ENCODE measurements at regions not wholly inside any gene's neighbourhood (a gene's known extent, or its start where the extent isn't known, plus 50 kb on each side); places are given as distances from the start of the nearest gene placed in this dataset.

DNA sequence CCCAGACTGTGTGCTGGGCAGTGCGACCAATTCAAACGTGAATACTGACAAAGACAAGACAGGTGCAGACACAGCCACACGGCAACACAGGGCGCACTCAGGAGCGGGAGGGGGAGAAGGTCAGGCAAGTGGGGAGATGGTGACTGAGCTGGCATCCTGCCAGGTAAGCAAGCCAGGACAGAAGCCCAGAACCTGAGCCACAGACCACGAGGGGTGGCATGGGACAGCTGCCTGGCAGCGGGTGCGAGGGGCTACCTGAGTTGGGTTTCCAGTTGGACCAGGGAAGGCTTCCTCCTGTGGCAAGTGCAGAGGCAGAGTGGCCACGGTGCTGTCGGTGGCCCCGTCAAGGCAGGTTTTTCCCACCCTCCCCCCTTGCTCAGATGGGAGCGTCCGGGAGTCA lies 215.2 kb upstream of the ARID1B start:
- no peak overlapping the region for H3K4me3 Mint-ChIP-seq
- DNase-seq: no peak
- peaks cover 6% of the 10 kb centered on the region for H3K4me1 Mint-ChIP-seq (ENCODE audit: low read depth)
- no peak overlapping the region for H3K27ac Mint-ChIP-seq
- H3K9me3 Mint-ChIP-seq: peaks cover 3% of the 10 kb centered on the region
- H3K36me3 Mint-ChIP-seq (ENCODE audit: low read depth): no peaks in the 10 kb centered on the region
- H3K27me3 Mint-ChIP-seq: peaks cover 3% of the 10 kb centered on the region

DNA sequence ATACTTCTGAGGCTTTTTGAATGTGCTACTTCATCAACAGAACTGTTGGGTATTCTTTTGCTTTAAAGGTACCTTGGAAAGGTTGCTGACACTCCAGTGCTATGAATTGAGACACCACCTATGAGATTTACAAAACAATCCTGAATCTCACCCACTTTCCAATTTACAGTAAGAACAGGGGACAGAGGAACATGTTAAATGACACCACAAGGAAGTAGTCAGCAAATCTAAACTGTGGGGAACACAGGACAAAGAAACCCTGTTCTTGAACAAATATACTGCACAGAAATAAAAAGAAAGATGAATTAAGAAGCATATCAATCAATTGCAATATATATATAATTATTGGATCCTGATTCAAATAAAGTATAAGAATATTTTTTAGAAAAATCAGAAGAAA lies 216.7 kb upstream of the ARID1B start:
- Mint-ChIP-seq H3K4me3 (no peak overlapping the region), H3K27me3 (peaks cover 3% of the 10 kb centered on the region), H3K9me3 (peaks cover 3% of the 10 kb centered on the region), H3K4me1 (ENCODE audit: low read depth) (peaks cover 8% of the 10 kb centered on the region), H3K36me3 (ENCODE audit: low read depth) (no peaks in the 10 kb centered on the region), H3K27ac (no peak overlapping the region)
- DNase-seq: no peak

DNA sequence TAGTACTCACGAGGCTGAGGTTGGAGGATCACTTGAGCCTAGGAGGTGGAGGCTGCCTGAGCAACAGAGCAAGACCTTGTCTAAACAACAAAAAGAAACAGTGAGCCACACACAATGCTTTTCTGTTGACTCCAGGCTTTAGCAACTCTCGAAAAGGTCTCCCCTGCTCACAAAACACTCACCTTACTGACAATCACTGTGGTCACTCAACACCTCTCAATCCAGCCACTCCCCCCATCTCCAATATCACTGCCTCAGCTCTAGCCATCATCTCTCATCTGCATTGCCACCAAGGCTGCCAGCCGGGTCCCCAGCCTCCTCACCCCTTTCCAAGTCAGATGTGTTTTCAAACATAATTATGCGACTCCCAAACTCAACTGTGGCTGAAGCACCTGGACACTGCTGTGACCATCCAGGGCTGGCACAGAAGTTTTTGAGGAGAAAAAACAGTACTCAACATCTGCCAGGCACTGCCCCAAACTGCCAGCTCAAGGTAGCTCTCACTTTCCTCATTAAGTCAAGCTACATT lies 218.0 kb upstream of the ARID1B start:
- Mint-ChIP-seq H3K9me3 (peaks cover 3% of the 10 kb centered on the region), H3K4me1 (ENCODE audit: low read depth) (peaks cover 6% of the 10 kb centered on the region), H3K4me3 (no peak overlapping the region), H3K27ac (no peak overlapping the region), H3K27me3 (peaks cover 2% of the 10 kb centered on the region), H3K36me3 (ENCODE audit: low read depth) (no peaks in the 10 kb centered on the region)
- DNase-seq: no peak

DNA sequence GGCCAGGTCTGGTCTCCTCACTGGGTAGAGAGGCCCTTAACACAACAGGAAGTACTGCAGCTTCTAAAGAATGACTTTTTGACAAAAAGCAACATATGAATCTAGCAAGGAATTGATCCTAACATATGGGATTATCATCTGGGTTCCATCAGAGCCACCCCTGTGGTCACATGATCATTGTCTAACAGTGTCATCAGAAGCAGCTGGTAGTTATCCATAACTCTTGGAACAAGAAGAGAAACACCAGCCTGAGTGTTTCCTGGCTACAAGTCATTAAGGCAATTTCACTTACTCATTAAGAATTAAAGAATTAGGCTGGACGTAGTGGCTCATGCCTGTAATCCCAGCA lies 219.3 kb upstream of the ARID1B start:
- peaks cover 4% of the 10 kb centered on the region for H3K4me1 Mint-ChIP-seq (ENCODE audit: low read depth)
- H3K27me3 Mint-ChIP-seq: peaks cover 2% of the 10 kb centered on the region
- H3K36me3 Mint-ChIP-seq (ENCODE audit: low read depth): no peaks in the 10 kb centered on the region
- no peak overlapping the region for H3K4me3 Mint-ChIP-seq
- H3K27ac Mint-ChIP-seq: no peak overlapping the region
- H3K9me3 Mint-ChIP-seq: peaks cover 3% of the 10 kb centered on the region
- DNase-seq: no peak

DNA sequence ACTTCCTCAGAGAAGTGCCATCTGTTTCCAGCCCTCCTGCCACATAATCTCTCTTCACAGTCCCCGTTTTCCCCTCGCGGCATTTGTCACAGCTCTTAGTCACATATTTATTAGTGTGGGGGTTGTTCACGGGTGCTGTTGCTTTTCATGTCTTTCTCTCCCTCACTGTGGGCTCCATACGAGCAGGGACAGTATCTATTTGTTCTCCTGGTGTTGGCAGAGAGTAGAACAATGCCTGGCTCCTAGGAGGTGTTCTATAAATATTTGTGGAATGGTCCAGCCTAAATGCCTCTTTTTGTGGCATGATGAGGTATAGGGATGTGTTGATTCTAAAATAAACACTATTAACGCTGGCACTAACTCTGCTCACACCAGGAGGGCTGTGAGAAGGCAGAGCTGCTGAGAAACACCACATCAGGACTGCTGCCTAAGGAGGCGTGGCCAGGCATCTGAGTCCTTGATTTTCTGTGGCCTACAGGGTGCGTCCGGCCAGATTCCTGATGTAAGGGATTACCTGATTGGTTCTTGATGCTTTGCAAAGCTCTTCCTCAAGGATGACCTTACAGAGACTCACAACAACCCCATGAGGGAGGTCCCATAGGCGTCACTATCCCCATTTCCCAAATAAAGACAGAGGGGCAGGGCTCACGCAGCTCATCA lies 219.8 kb upstream of the ARID1B start:
- DNase-seq: no peak
- H3K4me1 Mint-ChIP-seq (ENCODE audit: low read depth): peaks cover 4% of the 10 kb centered on the region
- no peaks in the 10 kb centered on the region for H3K36me3 Mint-ChIP-seq (ENCODE audit: low read depth)
- H3K4me3 Mint-ChIP-seq: no peak overlapping the region
- peaks cover 3% of the 10 kb centered on the region for H3K9me3 Mint-ChIP-seq
- peaks cover 2% of the 10 kb centered on the region for H3K27me3 Mint-ChIP-seq
- H3K27ac Mint-ChIP-seq: no peak overlapping the region

DNA sequence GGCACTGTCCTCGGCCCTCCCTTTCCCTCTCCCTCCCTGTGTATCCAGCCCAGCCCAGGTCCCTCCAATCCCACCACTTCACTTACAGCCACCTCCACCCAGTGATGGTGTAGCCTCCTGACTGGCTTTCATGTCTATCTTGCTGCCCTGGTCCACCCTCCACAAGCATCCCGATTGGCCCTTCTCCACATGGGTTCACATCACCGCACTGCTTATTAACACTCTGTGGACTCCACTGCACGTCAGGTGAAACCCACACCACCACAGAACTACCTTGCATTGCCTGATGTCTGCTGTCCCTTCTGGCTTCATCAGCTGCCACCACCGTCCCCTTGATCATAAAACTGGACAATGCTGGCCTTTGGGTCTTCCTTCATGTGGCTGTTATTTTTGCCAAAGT lies 220.4 kb upstream of the ARID1B start:
- DNase-seq: no peak
- H3K4me3 Mint-ChIP-seq: no peak overlapping the region
- H3K9me3 Mint-ChIP-seq: peaks cover 3% of the 10 kb centered on the region
- H3K27me3 Mint-ChIP-seq: peaks cover 2% of the 10 kb centered on the region
- H3K4me1 Mint-ChIP-seq (ENCODE audit: low read depth): peaks cover 4% of the 10 kb centered on the region
- no peak overlapping the region for H3K27ac Mint-ChIP-seq
- H3K36me3 Mint-ChIP-seq (ENCODE audit: low read depth): no peaks in the 10 kb centered on the region

DNA sequence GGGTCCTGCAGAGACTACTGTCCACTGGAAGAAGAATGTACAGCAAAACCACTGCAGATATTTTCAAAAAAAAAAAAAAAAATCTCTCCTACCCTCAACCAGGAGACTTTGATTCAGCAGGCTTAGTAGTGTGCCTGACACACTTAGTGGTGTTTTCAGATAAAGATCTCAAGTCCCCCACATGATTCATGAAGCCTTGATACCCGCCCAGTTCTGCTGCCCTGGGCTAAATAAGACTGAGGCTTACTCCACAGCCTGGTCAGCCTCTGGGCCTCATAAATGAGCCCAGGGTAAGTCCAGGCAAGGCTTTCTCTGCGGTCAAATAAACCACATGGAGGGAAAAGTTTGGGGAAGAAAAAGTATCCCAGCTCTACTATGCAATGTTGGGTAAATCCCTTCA lies 222.1 kb upstream of the ARID1B start:
- Mint-ChIP-seq H3K27ac (no peak overlapping the region), H3K36me3 (ENCODE audit: low read depth) (no peaks in the 10 kb centered on the region), H3K4me3 (no peak overlapping the region), H3K27me3 (peaks cover 2% of the 10 kb centered on the region), H3K9me3 (no peaks in the 10 kb centered on the region), H3K4me1 (ENCODE audit: low read depth) (peaks cover 4% of the 10 kb centered on the region)
- DNase-seq: no peak

DNA sequence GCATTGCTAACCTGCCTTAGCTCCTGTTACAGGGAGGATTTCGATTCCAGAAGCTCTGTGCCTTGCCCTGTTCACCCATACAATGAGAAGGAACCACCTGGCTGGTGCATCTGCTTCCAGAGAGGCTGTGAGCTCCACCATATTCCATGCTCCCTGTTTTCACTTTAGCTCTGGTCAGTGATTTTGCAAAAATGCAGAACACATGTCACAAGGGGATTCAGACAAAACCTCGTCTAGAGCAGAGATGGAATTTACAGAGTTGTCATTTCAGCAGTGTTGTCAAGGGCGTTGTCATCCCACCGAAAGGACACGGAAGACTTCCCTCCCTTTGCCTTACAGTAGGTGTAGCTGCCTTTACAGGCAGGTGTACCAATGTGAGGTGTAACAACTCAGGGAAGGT lies 223.0 kb upstream of the ARID1B start:
- Mint-ChIP-seq H3K9me3 (no peaks in the 10 kb centered on the region), H3K27me3 (peaks cover 2% of the 10 kb centered on the region), H3K4me3 (no peak overlapping the region), H3K27ac (no peak overlapping the region), H3K4me1 (ENCODE audit: low read depth) (peaks cover 4% of the 10 kb centered on the region), H3K36me3 (ENCODE audit: low read depth) (no peaks in the 10 kb centered on the region)
- no peak for DNase-seq

DNA sequence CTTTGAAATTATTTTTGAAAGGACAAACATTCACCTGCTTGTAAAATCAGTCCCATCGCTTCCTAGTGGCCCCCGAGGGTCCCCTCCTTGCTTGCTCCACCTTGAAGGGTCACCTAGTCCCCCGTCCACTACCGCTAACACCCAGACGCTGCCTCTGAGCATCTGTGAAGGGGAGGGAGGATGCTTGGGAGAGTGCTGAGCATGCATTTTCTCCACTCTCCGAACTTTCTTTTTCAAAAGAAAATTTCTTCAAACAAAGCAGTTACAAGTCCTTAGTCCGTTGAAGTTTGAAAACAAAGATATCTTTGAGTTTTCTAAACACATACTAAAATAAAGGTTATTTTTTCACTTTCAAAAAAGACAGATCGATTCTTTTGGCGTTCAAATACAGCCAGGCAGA lies 224.3 kb upstream of the ARID1B start:
- no peaks in the 10 kb centered on the region for H3K9me3 Mint-ChIP-seq

DNA sequence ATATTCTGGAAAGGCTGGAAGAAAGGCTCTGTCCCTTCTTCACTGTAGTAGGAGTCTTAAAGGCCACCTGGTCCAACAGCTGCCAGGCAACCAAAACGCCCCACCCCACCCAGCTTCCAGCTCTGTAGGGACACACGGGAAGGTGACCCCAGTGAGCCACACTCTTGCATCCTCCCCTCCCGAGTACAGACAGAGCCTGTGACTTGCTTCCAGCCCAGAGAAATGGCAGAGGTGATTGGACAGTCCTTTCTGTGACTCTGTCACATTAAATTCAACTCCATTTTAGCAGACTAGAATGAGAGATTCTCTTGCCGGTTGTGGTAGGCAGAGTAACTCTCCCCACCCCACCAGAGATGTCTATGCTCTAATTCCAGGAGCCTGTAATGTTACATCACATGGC lies 226.2 kb upstream of the ARID1B start:
- no peaks in the 10 kb centered on the region for H3K27me3 Mint-ChIP-seq
- H3K4me3 Mint-ChIP-seq: no peak overlapping the region
- H3K27ac Mint-ChIP-seq: no peak overlapping the region

More for the DNA sequence above, 224.3 kb upstream of the ARID1B start:
- Mint-ChIP-seq H3K4me1 (ENCODE audit: low read depth) (peaks cover 4% of the 10 kb centered on the region), H3K4me3 (no peak overlapping the region), H3K27ac (no peak overlapping the region), H3K36me3 (ENCODE audit: low read depth) (no peaks in the 10 kb centered on the region), H3K27me3 (peaks cover 2% of the 10 kb centered on the region)
- DNase-seq: no peak

DNA sequence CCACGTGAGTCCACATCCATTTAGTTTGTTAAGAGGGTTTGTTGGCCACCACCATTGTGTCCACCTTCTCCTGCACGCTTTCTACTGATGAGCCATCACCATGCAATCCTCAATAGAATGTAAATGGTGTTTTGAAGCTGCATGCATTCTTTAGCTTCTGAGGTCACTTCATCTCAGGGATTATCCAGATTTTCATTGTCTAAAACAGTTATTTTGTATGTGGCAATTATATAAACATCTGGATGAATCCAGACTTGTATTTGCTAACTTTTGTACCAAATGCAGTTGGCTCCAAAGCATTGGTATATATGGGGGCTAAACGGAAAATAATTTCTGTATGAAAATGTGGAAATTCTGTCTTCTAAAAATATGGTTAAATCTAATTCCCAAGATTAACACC lies 231.2 kb upstream of the ARID1B start:
- no peaks in the 10 kb centered on the region for H3K36me3 Mint-ChIP-seq (ENCODE audit: low read depth)
- H3K27ac Mint-ChIP-seq: no peak overlapping the region
- H3K27me3 Mint-ChIP-seq: no peaks in the 10 kb centered on the region
- H3K9me3 Mint-ChIP-seq: no peaks in the 10 kb centered on the region
- no peaks in the 10 kb centered on the region for H3K4me1 Mint-ChIP-seq (ENCODE audit: low read depth)
- no peak for DNase-seq
- no peak overlapping the region for H3K4me3 Mint-ChIP-seq

More for the DNA sequence above, 226.2 kb upstream of the ARID1B start:
- Mint-ChIP-seq H3K4me1 (ENCODE audit: low read depth) (peaks cover 4% of the 10 kb centered on the region), H3K9me3 (no peaks in the 10 kb centered on the region), H3K36me3 (ENCODE audit: low read depth) (no peaks in the 10 kb centered on the region)
- no peak for DNase-seq

DNA sequence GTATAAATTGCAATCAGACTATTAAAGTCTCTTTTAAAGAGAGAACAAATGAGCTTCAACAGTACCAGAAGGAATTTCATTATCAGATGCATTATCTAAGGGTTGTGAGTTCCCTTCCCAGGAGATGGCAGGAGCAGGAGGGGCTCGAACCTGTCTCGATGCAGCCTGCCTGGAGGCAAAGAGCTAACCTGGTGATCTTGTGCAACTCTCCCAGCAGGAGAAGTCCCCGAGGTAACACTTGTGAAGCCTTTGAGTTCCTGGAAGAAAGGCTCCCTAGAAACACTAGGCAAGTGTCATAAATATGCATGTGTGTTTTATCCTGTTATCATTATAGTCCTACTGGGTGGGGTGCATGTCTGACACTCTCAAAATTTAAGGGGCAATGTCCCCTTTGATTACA lies 232.2 kb upstream of the ARID1B start:
- Mint-ChIP-seq H3K4me1 (ENCODE audit: low read depth) (no peaks in the 10 kb centered on the region), H3K36me3 (ENCODE audit: low read depth) (no peaks in the 10 kb centered on the region), H3K4me3 (no peak overlapping the region), H3K9me3 (no peaks in the 10 kb centered on the region), H3K27ac (no peak overlapping the region), H3K27me3 (no peaks in the 10 kb centered on the region)
- DNase-seq: no peak

DNA sequence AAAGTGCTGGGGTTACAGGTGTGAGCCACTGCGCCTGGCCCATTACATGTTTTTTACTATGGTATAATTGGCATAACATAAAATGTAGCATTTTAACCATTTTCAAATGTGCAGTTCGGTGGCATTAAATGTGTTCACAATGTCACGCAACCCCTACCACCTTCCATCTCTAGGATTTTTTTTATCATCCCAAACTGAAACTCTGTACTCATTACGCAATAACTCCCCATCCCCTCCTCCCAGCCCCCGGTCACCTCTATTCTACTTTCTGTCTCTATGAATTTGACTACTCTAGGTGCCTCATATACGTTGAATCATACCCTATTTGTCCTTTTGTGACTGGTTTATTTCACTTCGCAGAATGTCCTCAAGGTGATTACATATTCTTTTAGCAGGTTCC lies 233.1 kb upstream of the ARID1B start:
- H3K27me3 Mint-ChIP-seq: no peaks in the 10 kb centered on the region

DNA sequence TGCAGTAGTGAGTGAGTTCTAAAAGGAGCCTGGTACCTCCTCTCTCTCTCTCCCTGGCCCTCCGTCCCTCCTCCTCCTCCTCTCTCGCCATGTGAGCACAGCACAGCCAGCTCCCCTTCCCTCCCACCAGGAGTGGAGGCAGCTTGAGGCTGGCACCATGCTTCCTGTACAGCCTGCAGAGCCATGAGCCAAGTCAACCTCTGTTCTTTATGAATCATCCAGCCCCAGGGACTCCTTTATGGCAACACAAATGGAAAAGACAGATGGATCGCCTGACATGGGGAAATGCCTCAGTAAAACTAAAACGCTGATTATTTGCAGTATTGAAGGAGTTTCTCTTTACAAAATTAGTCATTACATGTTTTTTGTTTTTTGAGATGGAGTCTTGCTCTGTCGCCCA lies 233.7 kb upstream of the ARID1B start:
- no peaks in the 10 kb centered on the region for H3K27me3 Mint-ChIP-seq
- no peak overlapping the region for H3K27ac Mint-ChIP-seq
- H3K36me3 Mint-ChIP-seq (ENCODE audit: low read depth): no peaks in the 10 kb centered on the region
- DNase-seq: no peak
- no peaks in the 10 kb centered on the region for H3K4me1 Mint-ChIP-seq (ENCODE audit: low read depth)
- H3K4me3 Mint-ChIP-seq: no peak overlapping the region
- no peaks in the 10 kb centered on the region for H3K9me3 Mint-ChIP-seq

More for the DNA sequence above, 233.1 kb upstream of the ARID1B start:
- no peak overlapping the region for H3K4me3 Mint-ChIP-seq
- no peaks in the 10 kb centered on the region for H3K4me1 Mint-ChIP-seq (ENCODE audit: low read depth)
- no peak for DNase-seq
- no peak overlapping the region for H3K27ac Mint-ChIP-seq
- H3K36me3 Mint-ChIP-seq (ENCODE audit: low read depth): no peaks in the 10 kb centered on the region
- H3K9me3 Mint-ChIP-seq: no peaks in the 10 kb centered on the region

DNA sequence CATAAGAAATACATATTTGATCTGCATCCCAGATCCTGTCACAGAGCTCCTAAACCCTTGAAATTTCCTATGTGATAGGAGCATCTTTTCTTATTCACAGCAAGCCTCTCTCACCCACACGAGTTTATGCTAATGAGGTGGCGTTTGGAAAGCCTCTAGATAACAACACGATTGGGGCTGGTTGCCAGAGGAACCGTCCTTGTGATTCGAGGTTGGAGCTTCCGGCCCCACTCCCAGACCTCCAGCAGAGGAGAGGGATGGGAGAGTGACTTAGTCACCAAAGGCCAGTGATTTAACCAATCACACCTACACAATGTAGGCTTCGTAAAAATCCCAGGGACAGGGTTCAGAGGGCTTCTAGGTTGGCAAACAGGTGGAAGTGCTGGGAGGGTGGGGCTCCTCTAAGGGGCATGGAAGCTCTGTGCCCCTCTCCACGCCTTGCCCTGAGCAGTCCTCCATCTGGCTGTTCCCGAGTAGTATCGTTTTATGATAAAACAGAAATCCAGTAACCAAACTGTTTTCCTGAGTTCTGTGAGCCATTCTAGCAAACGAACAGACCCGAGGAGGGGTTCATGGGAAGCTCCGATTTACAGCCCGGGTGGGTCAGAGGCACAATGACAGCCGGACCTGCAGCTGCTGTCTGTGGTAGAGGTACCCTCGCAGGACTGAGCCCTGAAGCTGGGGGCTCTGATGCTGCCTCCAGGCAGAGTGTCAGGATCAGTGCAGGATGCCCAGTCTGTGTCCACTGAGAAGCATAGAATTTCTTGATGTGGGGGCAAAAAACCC lies 238.1 kb upstream of the ARID1B start:
- no peak overlapping the region for H3K4me3 Mint-ChIP-seq
- DNase-seq: no peak
- no peaks in the 10 kb centered on the region for H3K27me3 Mint-ChIP-seq
- no peaks in the 10 kb centered on the region for H3K36me3 Mint-ChIP-seq (ENCODE audit: low read depth)
- H3K9me3 Mint-ChIP-seq: no peaks in the 10 kb centered on the region
- no peak overlapping the region for H3K27ac Mint-ChIP-seq
- H3K4me1 Mint-ChIP-seq (ENCODE audit: low read depth): no peaks in the 10 kb centered on the region

Measured in activated T-cell treated with anti-CD3 and anti-CD28 coated beads, Interleukin-2, amount 50 U/mL, for 24 hours (primary cell).